Stomach smooth muscle (tissue), 2 donors: ENCODE measurements at regions not wholly inside any gene's neighbourhood (a gene's known extent, or its start where the extent isn't known, plus 50 kb on each side); places are given as distances from the start of the nearest gene placed in this dataset.
"Not testable (repeated sequence)": the region's sequence is repeated elsewhere in the genome, so short reads cannot be mapped to it uniquely, and the experiment has no call there.

Experiments
- H3K27ac ChIP-seq: one replicate; pipeline ENCODE4 v1.7.0; 2013; ENCODE audit warnings: mild to moderate bottlenecking, low read length, inconsistent platforms
- H3K27me3 ChIP-seq, 2 donors: one replicate each; pipeline ENCODE4 v1.7.0; 2013; ENCODE audit warnings: low read length in 2 of 2; ENCODE audit not compliant: insufficient read depth in 2 of 2, control insufficient read depth in 1 of 2
- H3K36me3 ChIP-seq, 2 donors: one replicate each; pipeline ENCODE4 v1.7.0; 2013; ENCODE audit warnings: low read length in 2 of 2; ENCODE audit not compliant: control insufficient read depth in 2 of 2, insufficient read depth in 2 of 2
- H3K4me1 ChIP-seq: one replicate; pipeline ENCODE4 v1.7.0; 2013; ENCODE audit warnings: low read length; ENCODE audit not compliant: control insufficient read depth, insufficient read depth
- H3K4me3 ChIP-seq, 2 donors: one replicate each; pipeline ENCODE4 v1.7.0; 2013; ENCODE audit warnings: low read length in 2 of 2
- H3K9ac ChIP-seq, 2 donors: one replicate each; pipeline ENCODE4 v1.7.0; 2013; ENCODE audit warnings: low read length in 2 of 2, mild to moderate bottlenecking in 1 of 2
- H3K9me3 ChIP-seq, 2 donors: one replicate each; pipeline ENCODE4 v1.7.0; 2013; ENCODE audit warnings: low read length in 2 of 2; ENCODE audit not compliant: control insufficient read depth in 2 of 2
- donor health status: healthy.
- donor health status: Pancreatic carcinoma.

GRCh38 chr7:149930374-149931068 lies 56.8 kb downstream of the ATP6V0E2 start:
- not testable (repeated sequence) for H3K27me3 ChIP-seq, H3K9me3 ChIP-seq, H3K9ac ChIP-seq, H3K4me3 ChIP-seq, H3K36me3 ChIP-seq, H3K27ac ChIP-seq, H3K4me1 ChIP-seq

GRCh38 chr7:149933776-149934175 lies 60.0 kb downstream of the ATP6V0E2 start:
- not testable (repeated sequence) for H3K4me3 ChIP-seq, H3K9me3 ChIP-seq, H3K9ac ChIP-seq, H3K27ac ChIP-seq, H3K36me3 ChIP-seq, H3K27me3 ChIP-seq, H3K4me1 ChIP-seq

DNA sequence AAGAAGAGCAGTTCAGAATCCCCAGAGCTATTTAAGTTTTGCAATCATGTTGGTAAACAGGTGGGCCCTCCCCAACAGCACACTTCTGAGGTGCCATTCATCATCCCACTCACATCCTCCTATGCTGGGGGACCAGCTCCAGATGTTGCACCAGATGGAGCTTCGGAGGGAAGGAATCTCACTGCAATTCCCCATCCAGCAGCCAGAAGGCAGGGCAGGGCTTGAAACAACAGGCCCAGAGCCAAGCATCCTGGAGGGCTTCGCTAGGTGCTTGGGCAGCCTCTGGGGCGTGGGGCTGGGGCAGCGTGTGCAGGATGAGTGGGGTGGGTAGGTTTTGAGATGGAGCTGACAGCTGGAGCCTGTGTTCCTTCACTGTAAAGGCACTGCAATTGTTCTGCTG lies 73.6 kb downstream of the ATP6V0E2 start:
- not testable (repeated sequence) for H3K27me3 ChIP-seq, H3K4me3 ChIP-seq, H3K9ac ChIP-seq, H3K36me3 ChIP-seq, H3K27ac ChIP-seq, H3K9me3 ChIP-seq, H3K4me1 ChIP-seq

DNA sequence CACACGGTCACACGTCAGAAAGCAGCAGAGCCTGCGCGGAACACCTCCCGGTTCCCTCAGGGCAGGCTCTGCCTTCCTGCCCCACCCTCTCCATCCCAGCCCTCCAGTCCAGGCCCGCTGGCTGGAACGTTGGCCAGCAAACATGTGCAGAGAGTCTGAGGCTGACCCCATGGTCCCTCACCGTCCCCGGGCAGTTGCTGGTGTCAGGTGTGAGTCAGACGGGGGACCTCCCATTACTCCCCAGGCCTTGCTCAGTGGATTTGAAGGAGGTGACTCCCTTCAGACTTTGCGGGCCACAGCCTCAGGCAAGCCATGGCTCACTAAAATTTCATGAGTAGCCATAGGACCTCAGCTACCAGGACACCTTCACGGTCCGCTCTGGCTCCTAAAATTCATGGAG lies 74.7 kb downstream of the ATP6V0E2 start:
- H3K4me3 ChIP-seq, H3K9me3 ChIP-seq, H3K4me1 ChIP-seq, H3K27me3 ChIP-seq, H3K36me3 ChIP-seq, H3K27ac ChIP-seq, H3K9ac ChIP-seq: not testable (repeated sequence)

- H3K9ac ChIP-seq, H3K4me3 ChIP-seq, H3K9me3 ChIP-seq, H3K27me3 ChIP-seq, H3K36me3 ChIP-seq, H3K27ac ChIP-seq, H3K4me1 ChIP-seq: not testable (repeated sequence)
Measured at GRCh38 chr7:149949863-149950577, 76.3 kb downstream of the ATP6V0E2 start.

- not testable (repeated sequence) for H3K9me3 ChIP-seq, H3K36me3 ChIP-seq, H3K9ac ChIP-seq
Measured at GRCh38 chr7:149950578-149950924, 76.8 kb downstream of the ATP6V0E2 start.

GRCh38 chr7:149951579-149951978 lies 77.8 kb downstream of the ATP6V0E2 start:
- not testable (repeated sequence) for H3K9me3 ChIP-seq, H3K36me3 ChIP-seq, H3K9ac ChIP-seq, H3K4me3 ChIP-seq, H3K4me1 ChIP-seq, H3K27me3 ChIP-seq, H3K27ac ChIP-seq

More at GRCh38 chr7:149950578-149950924, 76.8 kb downstream of the ATP6V0E2 start:
- not testable (repeated sequence) for H3K4me1 ChIP-seq, H3K4me3 ChIP-seq, H3K27ac ChIP-seq, H3K27me3 ChIP-seq

DNA sequence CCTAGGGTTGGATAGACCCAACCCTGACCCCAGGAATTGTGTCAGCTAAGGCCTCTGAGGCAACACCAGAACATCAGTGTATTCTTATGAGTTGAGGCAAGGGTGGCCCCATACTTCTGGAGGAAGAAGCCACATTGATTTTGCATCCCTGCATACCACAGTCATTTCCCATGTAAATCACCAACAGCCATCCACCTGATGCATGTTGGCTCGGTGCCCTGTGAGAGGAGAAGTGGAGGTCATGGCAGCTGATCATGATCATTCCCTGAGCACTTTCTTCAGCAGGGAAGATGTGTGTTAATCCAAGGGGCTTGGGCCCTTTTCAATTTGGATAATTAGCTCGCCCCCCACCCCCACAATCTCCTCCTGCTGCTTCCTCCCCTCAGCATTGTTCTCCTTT lies 85.1 kb downstream of the ATP6V0E2 start:
- not testable (repeated sequence) for H3K9ac ChIP-seq, H3K36me3 ChIP-seq, H3K27me3 ChIP-seq, H3K27ac ChIP-seq, H3K9me3 ChIP-seq, H3K4me3 ChIP-seq, H3K4me1 ChIP-seq

DNA sequence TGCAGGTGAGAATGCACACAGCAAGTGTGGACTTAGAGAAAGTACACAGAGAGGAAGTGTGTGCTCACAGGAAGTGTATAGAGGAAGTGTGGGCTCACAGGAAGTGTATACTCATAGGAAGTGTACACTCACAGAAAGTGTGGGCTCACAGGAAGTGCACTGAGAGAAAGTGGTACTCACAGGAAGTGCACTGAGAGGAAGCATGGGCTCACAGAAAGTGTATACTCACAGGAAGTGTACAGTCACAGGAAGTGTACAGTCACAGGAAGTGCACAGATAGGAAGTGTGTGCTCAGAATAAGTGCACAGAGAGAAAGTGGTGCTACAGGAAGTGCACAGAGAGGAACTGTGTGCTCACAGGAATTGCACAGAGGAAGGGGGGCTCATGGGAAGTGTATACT lies 87.1 kb downstream of the ATP6V0E2 start:
- H3K9me3 ChIP-seq, H3K4me3 ChIP-seq, H3K36me3 ChIP-seq, H3K27me3 ChIP-seq, H3K9ac ChIP-seq, H3K27ac ChIP-seq, H3K4me1 ChIP-seq: not testable (repeated sequence)

- not testable (repeated sequence) for H3K4me3 ChIP-seq, H3K4me1 ChIP-seq, H3K9me3 ChIP-seq, H3K27ac ChIP-seq, H3K9ac ChIP-seq, H3K27me3 ChIP-seq, H3K36me3 ChIP-seq
Measured at GRCh38 chr7:149961878-149962277, 88.1 kb downstream of the ATP6V0E2 start.

DNA sequence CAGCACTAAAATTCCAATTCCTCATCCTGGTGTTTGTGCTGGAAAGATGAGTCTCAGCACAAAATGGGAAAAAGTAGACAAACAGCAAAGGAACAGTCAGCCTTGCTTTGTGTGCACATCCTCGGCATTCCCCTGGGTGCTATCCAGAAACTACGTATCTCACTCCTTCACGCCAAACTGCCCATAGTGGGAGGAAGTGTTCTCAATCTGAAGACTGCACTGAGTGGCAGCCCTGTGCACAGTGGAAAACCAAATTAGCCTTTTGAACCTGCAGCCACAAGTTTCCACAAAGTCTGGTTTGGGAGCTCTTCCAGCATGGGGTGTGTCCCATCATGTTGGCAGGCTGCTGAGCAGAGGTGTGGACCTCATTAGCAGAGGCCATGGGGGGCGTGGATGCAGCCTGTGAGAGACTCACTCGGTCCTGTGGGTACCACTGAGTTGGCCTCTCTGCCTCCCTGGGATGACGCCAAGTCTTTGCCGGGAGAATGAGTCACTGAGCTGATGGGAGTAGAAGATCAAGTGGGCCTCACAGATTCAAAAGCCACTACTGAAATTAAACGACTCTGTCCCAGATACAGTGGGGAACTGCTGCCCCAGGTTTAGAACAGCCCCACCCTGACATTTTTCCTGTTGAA lies 89.0 kb downstream of the ATP6V0E2 start:
- not testable (repeated sequence) for H3K4me3 ChIP-seq, H3K27me3 ChIP-seq, H3K36me3 ChIP-seq, H3K9ac ChIP-seq, H3K4me1 ChIP-seq, H3K9me3 ChIP-seq, H3K27ac ChIP-seq
